CD14-positive monocyte (primary cell): ENCODE measurements at regions not wholly inside any gene's neighbourhood (a gene's known extent, or its start where the extent isn't known, plus 50 kb on each side); places are given as distances from the start of the nearest gene placed in this dataset.
"Not testable (repeated sequence)": the region's sequence is repeated elsewhere in the genome, so short reads cannot be mapped to it uniquely, and the experiment has no call there.

Source experiments
- DNase-seq, 3 donors: peaks; one replicate each; pipeline ENCODE4 v3.0.0-alpha.2; 2011 to 2022
- H2AFZ ChIP-seq: 2 replicates; pipeline ENCODE4 v1.6.0; 2012; ENCODE audit warnings: mild to moderate bottlenecking, low read depth, low read length, inconsistent platforms; ENCODE audit not compliant: insufficient read depth, poor library complexity, severe bottlenecking
- H3K27ac ChIP-seq, 2 donors: 1 replicate in 1 of 2; 2 replicates in 1 of 2; pipeline ENCODE4 v1.5.1; 2012 to 2013; ENCODE audit warnings: low read length in 2 of 2, control low read depth in 1 of 2, inconsistent platforms in 1 of 2, low read depth in 1 of 2, mild to moderate bottlenecking in 1 of 2
- H3K27me3 ChIP-seq, 2 donors: one replicate each; pipeline versions ENCODE4 v1.6.0 to v1.6.1; 2011 to 2013; ENCODE audit warnings: low read length in 2 of 2; ENCODE audit not compliant: control insufficient read depth in 2 of 2, insufficient read depth in 2 of 2
- H3K36me3 ChIP-seq, 2 donors: replicated peaks in 1 of 2; 1 replicate in 1 of 2; 2 replicates in 1 of 2; pipeline versions ENCODE4 v1.5.1 to v1.6.1; 2012 to 2013; ENCODE audit warnings: low read length in 2 of 2, control low read depth in 1 of 2, inconsistent platforms in 1 of 2, mild to moderate bottlenecking in 1 of 2; ENCODE audit not compliant: insufficient read depth in 2 of 2, control insufficient read depth in 1 of 2
- H3K4me1 ChIP-seq, 2 donors: 1 replicate in 1 of 2; 2 replicates in 1 of 2; pipeline versions ENCODE4 v1.5.1 to v1.6.1; 2012 to 2013; ENCODE audit warnings: low read length in 2 of 2, control low read depth in 1 of 2, inconsistent platforms in 1 of 2, mild to moderate bottlenecking in 1 of 2, moderate library complexity in 1 of 2; ENCODE audit not compliant: insufficient read depth in 2 of 2, control insufficient read depth in 1 of 2
- H3K4me2 ChIP-seq: replicated peaks from 2 replicates; pipeline ENCODE3; 2012; ENCODE audit warnings: low read length, moderate library complexity, mild to moderate bottlenecking; ENCODE audit not compliant: poor library complexity, severe bottlenecking; ENCODE audit errors: extremely low read depth
- H3K4me3 ChIP-seq, 3 experiments: fragments of 200-600 bp in 1 of 3; sonication (generic) in 1 of 3; replicated peaks in 1 of 3; 1 replicate in 2 of 3; 2 replicates in 1 of 3; pipeline ENCODE4 v1.5.1; 2011 to 2013; ENCODE audit warnings: low read length in 3 of 3, mild to moderate bottlenecking in 3 of 3, control low read depth in 2 of 3, low read depth in 2 of 3, inconsistent platforms in 1 of 3, moderate library complexity in 1 of 3
- H3K79me2 ChIP-seq: 2 replicates; pipeline ENCODE4 v1.6.0; 2012; ENCODE audit warnings: mild to moderate bottlenecking, control low read depth, inconsistent platforms, low read length, moderate library complexity; ENCODE audit not compliant: insufficient read depth
- H3K9ac ChIP-seq: 2 replicates; pipeline ENCODE4 v1.6.0; 2017; ENCODE audit warnings: low read length, mild to moderate bottlenecking; ENCODE audit not compliant: insufficient read depth, poor library complexity, severe bottlenecking
- H3K9me3 ChIP-seq, 2 donors: replicated peaks in 1 of 2; 1 replicate in 1 of 2; 2 replicates in 1 of 2; pipeline versions ENCODE4 v1.5.1 to v1.6.1; 2012 to 2013; ENCODE audit warnings: low read length in 2 of 2, control low read depth in 1 of 2; ENCODE audit not compliant: control insufficient read depth in 1 of 2, insufficient read depth in 1 of 2
- H4K20me1 ChIP-seq: 2 replicates; pipeline ENCODE4 v1.6.0; 2012; ENCODE audit warnings: mild to moderate bottlenecking, low read length, control low read depth, moderate library complexity; ENCODE audit not compliant: insufficient read depth
- H3K27ac Mint-ChIP-seq, 7 donors: one replicate each; pipeline ENCODE4 v1.8.0; 2020; ENCODE audit warnings: mild to moderate bottlenecking in 7 of 7, mixed read lengths in 7 of 7, moderate library complexity in 6 of 7, inconsistent platforms in 2 of 7
- H3K27me3 Mint-ChIP-seq, 3 donors: one replicate each; pipeline ENCODE4 v1.8.0; 2021 to 2022; ENCODE audit warnings: low read depth in 3 of 3, mild to moderate bottlenecking in 3 of 3, mixed read lengths in 3 of 3, moderate library complexity in 3 of 3, inconsistent platforms in 1 of 3
- H3K36me3 Mint-ChIP-seq, 2 donors: one replicate each; pipeline ENCODE4 v1.8.0; 2020; ENCODE audit warnings: mixed read lengths in 2 of 2, inconsistent platforms in 1 of 2, mild to moderate bottlenecking in 1 of 2
- H3K4me1 Mint-ChIP-seq: one replicate; pipeline ENCODE4 v1.8.0; 2020; ENCODE audit warnings: mild to moderate bottlenecking, mixed read lengths
- H3K4me3 Mint-ChIP-seq, 2 donors: one replicate each; pipeline ENCODE4 v1.8.0; 2020; ENCODE audit warnings: mild to moderate bottlenecking in 2 of 2, mixed read lengths in 2 of 2, moderate library complexity in 1 of 2
- H3K9me3 Mint-ChIP-seq, 7 donors: one replicate each; pipeline ENCODE4 v1.8.0; 2020 to 2022; ENCODE audit warnings: mixed read lengths in 7 of 7, mild to moderate bottlenecking in 6 of 7, moderate library complexity in 6 of 7, inconsistent platforms in 2 of 7
- CTCF ChIP-seq: fragments of 200-600 bp; IDR thresholded peaks from one replicate; pipeline ENCODE4 v1.8.0; 2022; ENCODE audit warnings: antibody characterized with exemption, mild to moderate bottlenecking
- WGBS: methylation state at CpG from one replicate; pipeline ENCODE4 v1.1.5; 2013; ENCODE audit warnings: missing lambda C conversion rate; ENCODE audit not compliant: insufficient coverage; 5-methylcytosine and 5-hydroxymethylcytosine counted together
- intact Hi-C, 2 donors: fragments of 100-400 bp; cut with micrococcal nuclease; formaldehyde crosslinking; loops; one replicate each; pipeline versions ENCODE4 v1.15.0 to v1.15.1; 2023

- H3K4me1 ChIP-seq = no peaks in the 10 kb centered on the region
Measured at GRCh38 chr14:105702275-105702817, 176.0 kb downstream of the TMEM121 start.

GRCh38 chr14:105703044-105703665 lies 176.8 kb downstream of the TMEM121 start:
- WGBS = 50% methylated on average over 2 of the region's 8 CpGs
- H3K36me3 Mint-ChIP-seq, H3K4me3 ChIP-seq, H3K4me2 ChIP-seq, H3K9me3 Mint-ChIP-seq, H3K9ac ChIP-seq, H3K4me3 Mint-ChIP-seq, H3K27me3 Mint-ChIP-seq, H3K36me3 ChIP-seq, H3K27ac Mint-ChIP-seq, H2AFZ ChIP-seq, H3K27me3 ChIP-seq, H3K9me3 ChIP-seq, H3K79me2 ChIP-seq, DNase-seq, H3K4me1 ChIP-seq, intact Hi-C loops, H3K27ac ChIP-seq, H4K20me1 ChIP-seq, H3K4me1 Mint-ChIP-seq: not testable (repeated sequence)

More at GRCh38 chr14:105702275-105702817, 176.0 kb downstream of the TMEM121 start:
- intact Hi-C loops = no loop called here
- no peaks in the 10 kb centered on the region for H3K9me3 Mint-ChIP-seq
- no peaks in the 10 kb centered on the region for H3K36me3 Mint-ChIP-seq
- H3K27me3 ChIP-seq = no peaks in the 10 kb centered on the region
- peaks cover 0 to 6% (median 0%) of the 10 kb centered on the region in 3 donors for H3K27me3 Mint-ChIP-seq
- H3K4me1 Mint-ChIP-seq = no peaks in the 10 kb centered on the region
- WGBS = 91% methylated on average over 2 of the region's 2 CpGs
- no peak overlapping the region for H3K4me2 ChIP-seq
- no peaks in the 10 kb centered on the region for H3K36me3 ChIP-seq
- H3K9me3 ChIP-seq = no peaks in the 10 kb centered on the region
- H3K79me2 ChIP-seq = no peaks in the 10 kb centered on the region
- H3K27ac Mint-ChIP-seq = peak overlapping the region in 2 of 7 donors; percentile 32 to 49
- no peaks in the 10 kb centered on the region for H4K20me1 ChIP-seq
- no peak overlapping the region for H3K9ac ChIP-seq
- no peak for TF ChIP-seq CTCF
- H3K27ac ChIP-seq = no peak overlapping the region
- no peak for DNase-seq
- H2AFZ ChIP-seq = no peak overlapping the region
- no peak overlapping the region for H3K4me3 ChIP-seq
- no peak overlapping the region for H3K4me3 Mint-ChIP-seq

GRCh38 chr14:105704091-105704490 lies 177.7 kb downstream of the TMEM121 start:
- no CpG with 5 or more reads among the region's 10 CpGs for WGBS
- DNase-seq, H3K4me1 ChIP-seq, H3K4me2 ChIP-seq, intact Hi-C loops, H3K4me3 ChIP-seq, H3K9ac ChIP-seq, H3K27ac Mint-ChIP-seq, H3K27me3 ChIP-seq, H3K79me2 ChIP-seq, H3K27me3 Mint-ChIP-seq, H3K36me3 Mint-ChIP-seq, H3K27ac ChIP-seq, H2AFZ ChIP-seq, H3K36me3 ChIP-seq, H3K9me3 ChIP-seq, H3K4me1 Mint-ChIP-seq, H3K4me3 Mint-ChIP-seq, H4K20me1 ChIP-seq, H3K9me3 Mint-ChIP-seq: not testable (repeated sequence)

GRCh38 chr14:105704492-105704891 lies 178.1 kb downstream of the TMEM121 start:
- H3K9me3 Mint-ChIP-seq, H2AFZ ChIP-seq, H3K9ac ChIP-seq, H3K27me3 Mint-ChIP-seq, H4K20me1 ChIP-seq, H3K4me1 Mint-ChIP-seq, H3K36me3 ChIP-seq, H3K4me1 ChIP-seq, H3K4me2 ChIP-seq, DNase-seq, H3K27ac Mint-ChIP-seq, H3K36me3 Mint-ChIP-seq, H3K27me3 ChIP-seq, H3K4me3 ChIP-seq, H3K9me3 ChIP-seq, H3K79me2 ChIP-seq, H3K27ac ChIP-seq, intact Hi-C loops, H3K4me3 Mint-ChIP-seq: not testable (repeated sequence)
- no CpG with 5 or more reads among the region's 10 CpGs for WGBS
